Small intestine (tissue), 7 donors: ENCODE measurements at regions not wholly inside any gene's neighbourhood (a gene's known extent, or its start where the extent isn't known, plus 50 kb on each side); places are given as distances from the start of the nearest gene placed in this dataset.
"Not testable (repeated sequence)": the region's sequence is repeated elsewhere in the genome, so short reads cannot be mapped to it uniquely, and the experiment has no call there.

ENCODE experiments used
- DNase-seq, 2 donors: peaks; one replicate each; pipeline versions ENCODE4 v3.0.0 to v3.0.0-alpha.2; 2013
- FAIRE-seq: peaks from 2 replicates; lab custom pipeline; 2012; peaks lifted over from hg19 to GRCh38; lab: Jason Lieb, UNC
- H3K27ac ChIP-seq, 3 donors: one replicate each; pipeline ENCODE4 v1.5.1; 2013; ENCODE audit warnings: low read length in 2 of 3, mild to moderate bottlenecking in 2 of 3, control low read depth in 1 of 3, inconsistent platforms in 1 of 3, low read depth in 1 of 3, moderate library complexity in 1 of 3
- H3K27me3 ChIP-seq, 3 donors: one replicate each; pipeline ENCODE4 v1.6.1; 2013; ENCODE audit warnings: low read length in 3 of 3, inconsistent platforms in 1 of 3; ENCODE audit not compliant: control insufficient read depth in 3 of 3, insufficient read depth in 3 of 3
- H3K36me3 ChIP-seq, 3 donors: one replicate each; pipeline ENCODE4 v1.6.1; 2013; ENCODE audit warnings: low read length in 3 of 3, inconsistent platforms in 1 of 3, low read depth in 1 of 3, mild to moderate bottlenecking in 1 of 3, moderate library complexity in 1 of 3; ENCODE audit not compliant: control insufficient read depth in 3 of 3, insufficient read depth in 2 of 3
- H3K4me1 ChIP-seq, 3 donors: one replicate each; pipeline ENCODE4 v1.6.1; 2013; ENCODE audit warnings: low read length in 2 of 3, inconsistent platforms in 1 of 3, low read depth in 1 of 3, mild to moderate bottlenecking in 1 of 3, moderate library complexity in 1 of 3; ENCODE audit not compliant: control insufficient read depth in 3 of 3, insufficient read depth in 2 of 3
- H3K4me3 ChIP-seq, 3 donors: one replicate each; pipeline ENCODE4 v1.5.1; 2013; ENCODE audit warnings: low read length in 3 of 3, control low read depth in 1 of 3, inconsistent platforms in 1 of 3, low read depth in 1 of 3, mild to moderate bottlenecking in 1 of 3, moderate library complexity in 1 of 3
- H3K9me3 ChIP-seq, 2 donors: one replicate each; pipeline ENCODE4 v1.6.1; 2013; ENCODE audit warnings: low read depth in 1 of 2, low read length in 1 of 2; ENCODE audit not compliant: control insufficient read depth in 2 of 2, insufficient read depth in 1 of 2
- WGBS, 3 donors: extraction: QIAGEN DNeasy Blood & Tissue Kit; methylation state at CpG; one replicate each; pipeline ENCODE4 v1.1.7; 2013; 5-methylcytosine and 5-hydroxymethylcytosine counted together
- donor health status: healthy with polysubstance abuse.
- donor health status: control.
- donor health status: control.
- donor health status: Bipolar disorder and iron deficiency.
- donor health status: healthy.

DNA sequence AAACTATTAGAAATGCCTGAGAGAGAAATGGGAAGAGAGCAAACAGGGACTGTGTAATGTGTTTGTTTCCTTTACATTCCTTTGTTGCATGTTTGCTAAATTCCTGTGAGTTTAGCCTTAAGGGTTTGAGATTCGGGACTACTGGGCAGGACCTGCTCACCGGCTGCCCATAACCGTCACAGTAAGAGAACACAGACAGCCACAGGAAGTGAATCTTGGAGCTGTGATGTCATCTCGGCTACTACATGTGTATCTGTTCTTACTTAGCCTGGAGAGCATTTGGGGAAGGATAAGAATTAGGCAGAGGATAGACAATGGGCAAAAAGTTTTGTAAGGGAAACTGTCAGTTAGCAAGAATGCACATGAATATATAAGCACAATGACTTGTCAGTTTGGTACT is 485.1 kb upstream of the KLF6 start:
- FAIRE-seq (no peak), DNase-seq (no peak)
- Histone ChIP-seq H3K27me3 (no peaks in the 10 kb centered on the region), H3K36me3 (no peaks in the 10 kb centered on the region), H3K4me3 (no peak overlapping the region), H3K27ac (no peak overlapping the region), H3K4me1 (peaks cover 0 to 3% (median 2%) of the 10 kb centered on the region in 3 donors), H3K9me3 (no peaks in the 10 kb centered on the region)
- WGBS, 3 donors: 47 to 85% (median 70%) methylated on average over 4 of the region's 4 CpGs

DNA sequence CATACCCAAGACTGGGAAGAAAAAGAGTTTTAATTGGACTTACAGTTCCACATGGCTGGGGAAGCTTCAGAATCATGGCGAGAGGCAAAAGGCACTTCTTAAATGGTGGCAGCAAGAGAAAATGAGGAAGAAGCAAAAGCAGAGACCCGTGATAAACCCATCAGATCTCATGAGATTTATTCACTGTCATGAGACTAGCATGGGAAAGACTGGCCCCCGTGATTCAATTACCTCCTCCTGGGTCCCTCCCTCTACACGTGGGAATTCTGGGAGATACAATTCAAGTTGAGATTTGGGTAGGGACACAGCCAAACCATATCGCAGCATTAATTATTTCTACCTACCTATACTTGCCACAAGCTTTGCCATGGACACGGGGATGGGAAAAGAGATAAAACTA is 483.5 kb upstream of the KLF6 start:
- 89 to 95% (median 90%) methylated on average over 6 of the region's 6 CpGs for WGBS, 3 donors
- not testable (repeated sequence) for H3K9me3 ChIP-seq, H3K4me1 ChIP-seq, H3K27me3 ChIP-seq, H3K27ac ChIP-seq, DNase-seq, FAIRE-seq, H3K36me3 ChIP-seq, H3K4me3 ChIP-seq

DNA sequence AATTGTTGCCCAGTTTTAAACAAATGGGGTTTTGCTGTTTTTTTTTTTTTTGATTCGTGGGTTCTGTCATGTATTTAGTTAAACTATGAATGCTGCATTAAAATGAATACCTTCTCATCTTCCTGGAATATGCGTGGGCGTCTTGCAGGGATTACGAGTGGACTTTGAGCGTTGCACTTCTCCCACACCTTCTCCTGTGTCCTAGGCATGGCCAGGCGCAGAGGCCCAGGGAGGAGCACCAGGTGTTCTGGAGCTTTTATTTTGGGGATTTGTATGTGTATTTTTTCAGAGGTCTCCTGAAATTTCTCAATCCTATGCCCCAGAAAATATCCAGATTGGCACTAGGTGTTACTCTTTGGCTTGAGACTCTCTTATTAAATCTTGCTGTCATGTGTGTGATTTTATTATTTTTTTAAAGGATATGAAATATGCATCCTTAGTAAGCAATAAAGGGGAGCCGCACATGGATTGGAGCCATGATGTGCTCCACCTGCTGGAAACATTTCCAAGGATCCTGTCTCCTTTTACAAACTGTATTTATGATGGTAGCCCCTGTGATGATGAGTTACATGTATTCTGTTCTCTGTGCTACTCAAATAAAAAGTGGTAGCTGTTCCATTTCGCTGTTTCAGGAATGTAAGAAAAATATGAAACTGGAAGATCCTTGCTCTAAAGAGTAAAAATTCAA is 482.2 kb upstream of the KLF6 start:
- Histone ChIP-seq H3K27me3 (no peaks in the 10 kb centered on the region), H3K27ac (peak overlapping the region in 1 of 3 donors; percentile 48), H3K36me3 (no peaks in the 10 kb centered on the region), H3K4me1 (peaks cover 0 to 3% (median 2%) of the 10 kb centered on the region in 3 donors), H3K9me3 (no peaks in the 10 kb centered on the region), H3K4me3 (no peak overlapping the region)
- DNase-seq (peak; percentile 17 to 45), FAIRE-seq (no peak)
- 23 to 60% (median 44%) methylated on average over 8 of the region's 8 CpGs for WGBS, 3 donors

DNA sequence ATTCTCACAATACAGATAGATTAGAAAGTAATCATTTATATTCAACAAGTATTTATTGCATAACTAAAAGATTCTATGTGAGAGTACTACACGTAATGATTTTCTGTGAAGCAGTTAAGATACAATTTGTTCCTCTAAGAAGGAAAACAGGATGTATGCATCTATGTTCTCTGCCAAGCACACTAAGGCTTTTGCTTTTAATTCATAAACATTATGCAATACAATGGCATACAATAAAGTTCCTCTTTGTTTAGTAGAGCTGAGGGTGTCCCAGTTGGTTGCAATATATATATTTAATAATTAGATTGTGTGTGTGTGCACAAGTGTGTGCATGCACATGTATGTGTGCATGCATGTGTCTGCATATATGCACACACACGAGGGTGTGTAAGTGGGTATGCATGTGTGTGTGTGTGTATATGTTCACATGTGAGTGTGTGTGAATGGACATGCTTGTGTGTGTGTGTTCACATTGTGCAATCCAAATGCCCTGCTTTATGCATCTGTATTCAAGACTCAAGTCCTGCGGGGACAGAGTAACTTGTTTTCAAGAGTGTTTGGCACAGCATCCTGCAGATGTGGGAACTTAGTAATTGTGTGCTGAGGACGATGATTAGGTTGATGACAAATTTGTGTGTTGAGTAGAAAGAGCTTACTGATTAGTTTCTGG is 481.5 kb upstream of the KLF6 start:
- WGBS, 3 donors: 57 to 61% (median 58%) methylated on average over 4 of the region's 4 CpGs

DNA sequence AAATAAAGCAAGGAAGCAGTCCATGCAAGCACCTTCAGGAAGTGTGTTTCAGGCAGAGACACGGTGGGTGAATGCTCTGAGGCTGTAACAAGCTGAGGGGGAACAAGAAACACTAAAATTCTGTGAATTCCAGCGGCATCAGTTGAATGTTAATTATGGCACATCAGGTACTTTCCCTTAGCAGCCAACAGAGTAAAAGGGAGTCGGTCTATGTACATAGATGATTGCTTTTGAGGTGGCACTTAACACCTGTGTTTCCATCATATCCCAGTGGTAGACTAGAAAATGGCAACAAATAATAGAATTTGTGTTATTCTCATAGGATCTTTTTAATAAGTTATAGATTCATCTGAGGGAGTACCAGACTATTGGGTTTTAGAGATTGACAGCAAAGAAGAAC is 481.0 kb upstream of the KLF6 start:
- Histone ChIP-seq H3K27me3 (no peaks in the 10 kb centered on the region), H3K4me3 (no peak overlapping the region), H3K27ac (no peak overlapping the region), H3K36me3 (no peaks in the 10 kb centered on the region), H3K9me3 (no peaks in the 10 kb centered on the region), H3K4me1 (peaks cover 0 to 3% (median 2%) of the 10 kb centered on the region in 3 donors)
- FAIRE-seq: no peak
- no peak for DNase-seq
- WGBS, 3 donors: 68 to 72% (median 71%) methylated on average over 3 of the region's 3 CpGs

More for the DNA sequence above, 481.5 kb upstream of the KLF6 start:
- H3K27ac ChIP-seq: no peak overlapping the region
- peaks cover 0 to 3% (median 2%) of the 10 kb centered on the region in 3 donors for H3K4me1 ChIP-seq
- H3K4me3 ChIP-seq: no peak overlapping the region
- DNase-seq: no peak
- no peaks in the 10 kb centered on the region for H3K27me3 ChIP-seq
- no peaks in the 10 kb centered on the region for H3K36me3 ChIP-seq
- no peak for FAIRE-seq
- no peaks in the 10 kb centered on the region for H3K9me3 ChIP-seq

DNA sequence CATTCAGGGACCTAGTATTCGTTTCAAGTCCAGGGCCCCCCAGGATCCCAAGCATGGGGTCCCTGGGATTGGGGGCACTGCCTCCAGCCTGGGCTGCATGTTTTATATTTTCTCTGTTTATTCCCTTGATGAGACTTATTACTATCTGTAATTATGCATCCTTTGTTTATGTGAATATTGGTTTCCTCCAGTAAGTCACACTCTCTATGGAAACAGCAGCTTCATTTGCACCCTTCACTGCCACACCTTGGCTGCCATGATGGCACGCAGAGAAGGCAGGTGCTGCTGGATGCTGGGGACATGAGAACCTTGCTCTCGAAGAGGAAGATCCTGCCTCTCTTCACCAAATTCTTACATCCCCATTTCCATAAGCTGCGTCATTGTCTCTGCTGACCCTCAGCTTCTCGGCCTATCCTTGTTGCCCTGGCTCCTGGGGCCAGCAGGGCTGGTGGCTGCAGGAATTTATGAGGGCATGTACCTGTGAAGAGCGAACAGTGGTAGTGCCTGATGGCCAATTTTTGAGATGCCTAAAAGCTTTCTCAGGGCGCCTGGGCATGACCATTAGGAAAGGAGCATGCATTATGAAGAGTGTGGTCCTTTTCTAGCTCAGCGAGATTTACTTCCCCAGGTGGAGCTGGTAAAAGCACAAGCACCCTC is 479.3 kb upstream of the KLF6 start:
- WGBS, 3 donors: 79 to 91% (median 87%) methylated on average over 8 of the region's 8 CpGs
- H3K36me3 ChIP-seq: no peaks in the 10 kb centered on the region
- no peaks in the 10 kb centered on the region for H3K27me3 ChIP-seq
- FAIRE-seq (no peak), DNase-seq (no peak)
- H3K4me3 ChIP-seq: no peak overlapping the region
- no peak overlapping the region for H3K27ac ChIP-seq
- H3K9me3 ChIP-seq: no peaks in the 10 kb centered on the region
- peaks cover 0 to 5% (median 2%) of the 10 kb centered on the region in 3 donors for H3K4me1 ChIP-seq

DNA sequence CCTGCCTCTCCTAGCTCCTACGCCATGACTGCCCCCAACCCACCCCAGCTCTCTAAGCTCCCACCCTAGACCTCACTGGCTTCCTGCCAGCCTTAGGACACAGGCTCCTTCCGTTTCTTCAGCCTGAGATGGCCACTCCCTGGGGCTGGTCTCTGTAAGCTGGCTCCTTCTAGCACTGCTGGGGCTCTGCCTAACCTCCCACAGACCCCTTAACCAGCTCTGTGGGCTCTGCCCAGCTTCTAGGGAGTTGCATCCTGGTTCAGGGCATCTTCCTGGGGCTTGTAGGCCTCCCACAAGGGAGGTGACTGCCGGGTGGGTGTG is 478.6 kb upstream of the KLF6 start:
- no peak overlapping the region for H3K4me3 ChIP-seq
- WGBS, 3 donors: 47 to 61% (median 53%) methylated on average over 3 of the region's 3 CpGs
- DNase-seq (no peak), FAIRE-seq (no peak)
- peaks cover 0 to 5% (median 2%) of the 10 kb centered on the region in 3 donors for H3K4me1 ChIP-seq
- H3K27ac ChIP-seq: peak overlapping the region in 1 of 3 donors; percentile 4
- H3K9me3 ChIP-seq: no peaks in the 10 kb centered on the region
- no peaks in the 10 kb centered on the region for H3K36me3 ChIP-seq
- H3K27me3 ChIP-seq: no peaks in the 10 kb centered on the region

DNA sequence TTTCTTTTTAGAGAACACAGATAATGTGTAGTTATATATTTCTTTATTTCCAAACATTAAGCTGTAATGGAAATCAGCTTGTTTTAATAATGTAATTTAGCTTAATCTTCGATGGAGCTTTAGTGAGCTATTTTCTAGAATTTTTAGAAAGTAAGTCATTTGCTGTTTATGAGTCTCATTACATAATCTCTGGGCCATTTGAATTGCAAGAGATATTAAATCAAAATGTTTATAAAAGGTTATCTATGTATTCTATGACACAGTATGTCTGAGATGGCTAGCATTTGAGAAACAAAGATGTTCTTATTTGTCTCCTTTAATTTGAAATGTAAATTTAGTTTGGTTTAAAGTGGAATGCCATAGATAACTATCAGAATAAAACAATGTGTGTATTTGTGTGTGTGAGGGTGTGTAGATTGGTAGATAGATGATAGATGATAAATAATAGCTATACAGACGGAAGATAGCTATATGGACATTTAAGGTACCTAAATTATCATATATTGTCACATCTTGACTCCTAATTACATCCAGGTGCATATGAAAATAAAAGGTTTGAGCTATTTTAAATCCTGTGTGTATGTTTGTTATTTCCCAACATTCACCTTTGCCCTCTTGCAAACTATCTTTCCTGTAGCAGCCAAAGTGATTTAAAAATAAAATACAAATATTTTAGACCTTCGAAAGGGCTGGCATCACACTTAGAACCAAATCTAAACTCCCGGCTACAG is 478.0 kb upstream of the KLF6 start:
- 56 to 68% (median 64%) methylated on average over 4 of the region's 4 CpGs for WGBS, 3 donors
- H3K4me3 ChIP-seq: no peak overlapping the region
- no peak overlapping the region for H3K27ac ChIP-seq
- H3K4me1 ChIP-seq: peaks cover 0 to 5% (median 2%) of the 10 kb centered on the region in 3 donors
- H3K36me3 ChIP-seq: no peaks in the 10 kb centered on the region
- H3K9me3 ChIP-seq: no peaks in the 10 kb centered on the region
- FAIRE-seq (no peak), DNase-seq (no peak)
- H3K27me3 ChIP-seq: no peaks in the 10 kb centered on the region
